ENCODE measurements at regions not wholly inside any gene's neighbourhood (a gene's known extent, or its start where the extent isn't known, plus 50 kb on each side); places are given as distances from the start of the nearest gene placed in this dataset.

DNA sequence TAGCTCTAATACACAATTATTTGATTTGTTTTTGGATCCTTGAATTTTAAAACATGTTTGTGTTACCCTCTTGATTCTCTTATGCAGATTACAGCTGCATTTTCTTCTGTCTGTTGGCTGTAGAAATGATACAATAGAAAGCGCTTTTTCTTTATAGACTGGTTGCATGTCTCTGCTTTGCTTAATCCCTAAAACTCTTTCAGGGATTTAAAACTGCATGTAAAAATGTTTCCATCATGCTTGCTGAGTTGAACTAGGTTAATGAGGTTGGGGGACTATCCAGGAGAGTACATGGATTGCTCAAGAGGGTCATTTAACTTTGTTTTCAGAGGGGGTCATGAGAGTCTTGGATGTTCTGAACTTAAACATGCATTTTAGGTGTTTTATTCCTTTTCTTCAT is 166.4 kb upstream of the IFNG-AS1 start:
- TF ChIP-seq, protein P1, sequence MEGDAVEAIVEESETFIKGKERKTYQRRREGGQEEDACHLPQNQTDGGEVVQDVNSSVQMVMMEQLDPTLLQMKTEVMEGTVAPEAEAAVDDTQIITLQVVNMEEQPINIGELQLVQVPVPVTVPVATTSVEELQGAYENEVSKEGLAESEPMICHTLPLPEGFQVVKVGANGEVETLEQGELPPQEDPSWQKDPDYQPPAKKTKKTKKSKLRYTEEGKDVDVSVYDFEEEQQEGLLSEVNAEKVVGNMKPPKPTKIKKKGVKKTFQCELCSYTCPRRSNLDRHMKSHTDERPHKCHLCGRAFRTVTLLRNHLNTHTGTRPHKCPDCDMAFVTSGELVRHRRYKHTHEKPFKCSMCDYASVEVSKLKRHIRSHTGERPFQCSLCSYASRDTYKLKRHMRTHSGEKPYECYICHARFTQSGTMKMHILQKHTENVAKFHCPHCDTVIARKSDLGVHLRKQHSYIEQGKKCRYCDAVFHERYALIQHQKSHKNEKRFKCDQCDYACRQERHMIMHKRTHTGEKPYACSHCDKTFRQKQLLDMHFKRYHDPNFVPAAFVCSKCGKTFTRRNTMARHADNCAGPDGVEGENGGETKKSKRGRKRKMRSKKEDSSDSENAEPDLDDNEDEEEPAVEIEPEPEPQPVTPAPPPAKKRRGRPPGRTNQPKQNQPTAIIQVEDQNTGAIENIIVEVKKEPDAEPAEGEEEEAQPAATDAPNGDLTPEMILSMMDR (IDR thresholded peaks at IDR 0.05) = no peak
- TF ChIP-seq POLR2AphosphoS5 (IDR thresholded peaks at IDR 0.05) = no peak

All from esophagus muscularis mucosa (tissue), 3 donors.